ENCODE measurements at regions not wholly inside any gene's neighbourhood (a gene's known extent, or its start where the extent isn't known, plus 50 kb on each side); places are given as distances from the start of the nearest gene placed in this dataset.

GRCh38 chr6:153411070-153411648 is 280.1 kb upstream of the RGS17 start:
- no peak for DNase-seq (ENCODE audit: extremely low read depth in 1 of 4, low spot score in 3 of 4)
- TF ChIP-seq TFE3 (CRISPR knock-in tag; IDR thresholded peaks at IDR 0.05) = peak; percentile 86
- TF ChIP-seq ID3 (CRISPR knock-in tag; IDR thresholded peaks at IDR 0.05) = no peak
- no peak for TF ChIP-seq ID3 (tag; IDR thresholded peaks at IDR 0.05)
- POLR2A ChIA-PET = no interaction called here
- FAIRE-seq = no peak
- no peak overlapping the region for H3K27ac ChIP-seq (ENCODE audit: extremely low read depth, low read depth, low read length)
- no peaks in the 10 kb centered on the region for H3K9me1 ChIP-seq (ENCODE audit: control insufficient read depth, insufficient read depth, low read length)
- no peaks in the 10 kb centered on the region for H3K79me2 ChIP-seq (ENCODE audit: control insufficient read depth, insufficient read depth, low read length)
- CTCF ChIA-PET (ENCODE audit: low intra/inter-chr PET ratio) = no interaction called here
- no peaks in the 10 kb centered on the region for H3K4me1 ChIP-seq (replicated peaks in 1 of 2; ENCODE audit: control insufficient read depth in 2 of 2, insufficient read depth in 2 of 2, low read length in 2 of 2)
- BruUV-seq (replicated peaks) = no TSS peak
- H3K4me2 ChIP-seq (ENCODE audit: insufficient read depth, low read length) = no peak overlapping the region
- ATAC-seq = no peak
- H3K9ac ChIP-seq (ENCODE audit: insufficient read depth in 1 of 2, low read depth in 2 of 2, low read length in 2 of 2) = no peak overlapping the region
- in situ Hi-C loops (cut with MboI) (no loop called here), intact Hi-C loops (cut with micrococcal nuclease) (no loop called here)
- no peaks in the 10 kb centered on the region for H3K27me3 ChIP-seq (ENCODE audit: control insufficient read depth in 2 of 2, insufficient read depth in 2 of 2, low read length in 2 of 2)
- H3K36me3 ChIP-seq (ENCODE audit: control insufficient read depth, insufficient read depth, low read length) = no peaks in the 10 kb centered on the region
- H3K9me3 ChIP-seq (replicated peaks; ENCODE audit: control insufficient read depth, insufficient read depth, low read depth, low read length) = no peaks in the 10 kb centered on the region
- H3K4me3 ChIP-seq = no peak overlapping the region
- no peak overlapping the region for H2AFZ ChIP-seq (ENCODE audit: low read depth, low read length)
- WGBS (ENCODE audit: insufficient coverage, low coverage, missing lambda C conversion rate) = 0% methylated on average over 3 of the region's 3 CpGs
- H4K20me1 ChIP-seq (replicated peaks; ENCODE audit: control insufficient read depth, insufficient read depth, low read length) = no peaks in the 10 kb centered on the region

- POLR2A ChIA-PET = no interaction called here
- ATAC-seq (no peak), DNase-seq (ENCODE audit: extremely low read depth in 1 of 4, low spot score in 3 of 4) (no peak), FAIRE-seq (no peak)
- Histone ChIP-seq H3K4me1 (replicated peaks in 1 of 2; ENCODE audit: control insufficient read depth in 2 of 2, insufficient read depth in 2 of 2, low read length in 2 of 2) (no peaks in the 10 kb centered on the region), H3K27ac (ENCODE audit: extremely low read depth, low read depth, low read length) (no peak overlapping the region), H4K20me1 (replicated peaks; ENCODE audit: control insufficient read depth, insufficient read depth, low read length) (no peaks in the 10 kb centered on the region), H3K4me3 (no peak overlapping the region), H3K9me3 (replicated peaks; ENCODE audit: control insufficient read depth, insufficient read depth, low read depth, low read length) (no peaks in the 10 kb centered on the region), H3K9ac (ENCODE audit: insufficient read depth in 1 of 2, low read depth in 2 of 2, low read length in 2 of 2) (no peak overlapping the region), H2AFZ (ENCODE audit: low read depth, low read length) (no peak overlapping the region), H3K4me2 (ENCODE audit: insufficient read depth, low read length) (no peak overlapping the region), H3K9me1 (ENCODE audit: control insufficient read depth, insufficient read depth, low read length) (no peaks in the 10 kb centered on the region), H3K36me3 (ENCODE audit: control insufficient read depth, insufficient read depth, low read length) (no peaks in the 10 kb centered on the region), H3K27me3 (ENCODE audit: control insufficient read depth in 2 of 2, insufficient read depth in 2 of 2, low read length in 2 of 2) (no peaks in the 10 kb centered on the region), H3K79me2 (ENCODE audit: control insufficient read depth, insufficient read depth, low read length) (no peaks in the 10 kb centered on the region)
- in situ Hi-C loops (cut with MboI) (no loop called here), intact Hi-C loops (cut with micrococcal nuclease) (no loop called here)
- TF ChIP-seq PTBP1 (IDR thresholded peaks at IDR 0.05; ENCODE audit: low read depth, low read length) (no peak), CEBPG (CRISPR knock-in tag; IDR thresholded peaks at IDR 0.05) (no peak), CEBPG (tag; conservative IDR thresholded peaks at IDR 0.05 in 1 of 2, IDR thresholded peaks at IDR 0.05 in 1 of 2) (no peak), NFRKB (IDR thresholded peaks at IDR 0.05; ENCODE audit: low read depth) (no peak), SRSF7 (optimal IDR thresholded peaks at IDR 0.05; ENCODE audit: low read depth, low read length) (no peak)
- WGBS (ENCODE audit: insufficient coverage, low coverage, missing lambda C conversion rate) = 5% methylated on average over 4 of the region's 4 CpGs
- BruUV-seq (replicated peaks) = no TSS peak
- CTCF ChIA-PET (ENCODE audit: low intra/inter-chr PET ratio) = no interaction called here
Observed at GRCh38 chr6:153405931-153406330, 274.8 kb upstream of the RGS17 start.
